ENCODE measurements at regions not wholly inside any gene's neighbourhood (a gene's known extent, or its start where the extent isn't known, plus 50 kb on each side); places are given as distances from the start of the nearest gene placed in this dataset.

DNA sequence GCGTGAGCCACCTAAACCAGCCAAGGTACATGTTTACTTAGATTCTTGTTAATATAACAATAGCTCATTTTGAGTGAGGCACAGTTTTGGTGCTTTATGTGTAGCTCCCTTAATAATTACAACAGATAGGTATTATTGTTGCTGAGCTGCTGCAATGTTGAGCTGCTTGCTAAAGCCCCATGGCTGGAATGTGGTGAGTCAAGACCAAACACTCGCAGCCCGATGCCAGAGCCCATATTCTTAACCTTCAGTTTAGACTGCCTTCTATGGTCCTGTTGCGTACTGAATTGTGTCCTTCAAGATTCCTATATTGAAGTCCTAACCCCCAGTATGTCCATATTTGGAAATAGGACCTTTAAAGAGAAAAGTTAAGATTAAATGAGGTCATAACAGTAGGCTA is 407.1 kb downstream of the NEBL start:
- dilution Hi-C loops (cut with HindIII; ENCODE audit: low sequenced_read_pairs, unreplicated experiment) = no loop called here
- H3K36me3 ChIP-seq (ENCODE audit: control insufficient read depth, insufficient read depth, low read length) = no peaks in the 10 kb centered on the region
- no peak overlapping the region for H2AFZ ChIP-seq (replicated peaks; ENCODE audit: low read length, poor library complexity)
- H4K8ac ChIP-seq (ENCODE audit: low read depth in 2 of 2, low read length in 2 of 2) = no peak overlapping the region
- H2BK120ac ChIP-seq (ENCODE audit: low read depth, low read length) = no peak overlapping the region
- H3K4ac ChIP-seq (ENCODE audit: low read depth, low read length) = no peak overlapping the region
- no CpG with 5 or more reads among the region's 4 CpGs for WGBS, 2 experiments (ENCODE audit: extremely low coverage in 2 of 2, insufficient read length in 1 of 2)
- BruUV-seq (replicated peaks) = no TSS peak
- H2BK15ac ChIP-seq (ENCODE audit: low read depth, low read length) = no peak overlapping the region
- in situ Hi-C loops (cut with MboI; ENCODE audit: low sequenced_read_pairs) = no loop called here
- TF ChIP-seq MAZ (IDR thresholded peaks at IDR 0.05; ENCODE audit: borderline replicate concordance, low read depth, low read length) (no peak), NFE2L2 (IDR thresholded peaks at IDR 0.05; ENCODE audit: low read depth, low read length) (no peak), CEBPB (IDR thresholded peaks at IDR 0.05; ENCODE audit: low read depth, low read length) (no peak), CHD1 (IDR thresholded peaks at IDR 0.05; ENCODE audit: low read depth, low read length) (no peak), RFX5 (IDR thresholded peaks at IDR 0.05; ENCODE audit: low read depth, low read length) (no peak), FOS (IDR thresholded peaks at IDR 0.05; ENCODE audit: low read depth, low read length) (no peak), CTCF (conservative IDR thresholded peaks at IDR 0.05; ENCODE audit: low read depth, low read length) (no peak), USF2 (IDR thresholded peaks at IDR 0.05; ENCODE audit: low read depth, low read length) (no peak), MAFK (IDR thresholded peaks at IDR 0.05; ENCODE audit: low read depth, low read length) (no peak), RCOR1 (IDR thresholded peaks at IDR 0.05; ENCODE audit: insufficient replicate concordance, low read length) (no peak), ELK1 (IDR thresholded peaks at IDR 0.05; ENCODE audit: borderline replicate concordance, low read depth, low read length) (no peak), RAD21 (IDR thresholded peaks at IDR 0.05; ENCODE audit: low read length) (no peak), POLR2A (IDR thresholded peaks at IDR 0.05; ENCODE audit: low read depth, low read length) (no peak), SMC3 (IDR thresholded peaks at IDR 0.05; ENCODE audit: low read depth, low read length) (no peak), MXI1 (IDR thresholded peaks at IDR 0.05; ENCODE audit: borderline replicate concordance, low read depth, low read length) (no peak), BHLHE40 (IDR thresholded peaks at IDR 0.05; ENCODE audit: low read depth, low read length) (no peak)
- no peak overlapping the region for H3K14ac ChIP-seq (replicated peaks; ENCODE audit: low read depth, low read length)
- no peak overlapping the region for H3K27ac ChIP-seq (ENCODE audit: insufficient read depth, low read length)
- H3K9me3 ChIP-seq (ENCODE audit: control insufficient read depth, insufficient read depth, low read length) = peaks cover 2% of the 10 kb centered on the region
- no peaks in the 10 kb centered on the region for H4K20me1 ChIP-seq (ENCODE audit: insufficient read depth, low read length)
- no peaks in the 10 kb centered on the region for H3K4me1 ChIP-seq (ENCODE audit: control insufficient read depth, insufficient read depth, low read length)
- H4K91ac ChIP-seq (ENCODE audit: insufficient read depth, low read depth, low read length) = no peak overlapping the region
- DNase-seq (no peak), ATAC-seq (ENCODE audit: low read depth) (no peak)
- no peak overlapping the region for H3K4me2 ChIP-seq (ENCODE audit: low read depth, low read length)
- no peak overlapping the region for H2BK5ac ChIP-seq (ENCODE audit: low read depth, low read length, poor library complexity, severe bottlenecking)
- no peak overlapping the region for H2AK5ac ChIP-seq (ENCODE audit: low read depth, low read length)
- ChIA-PET CTCF (no interaction called here), POLR2A (ENCODE audit: unreplicated experiment) (no interaction called here)
- H2BK20ac ChIP-seq (ENCODE audit: low read depth, low read length) = no peak overlapping the region
- H3K79me1 ChIP-seq (ENCODE audit: low read depth in 1 of 2, low read length in 2 of 2) = no peaks in the 10 kb centered on the region
- H3K18ac ChIP-seq (ENCODE audit: low read depth, low read length) = no peak overlapping the region
- intact Hi-C loops (cut with micrococcal nuclease) = no loop called here
- H3K27me3 ChIP-seq (ENCODE audit: control insufficient read depth, insufficient read depth, low read length) = no peaks in the 10 kb centered on the region
- H3K56ac ChIP-seq (ENCODE audit: extremely low read depth, insufficient read depth, low read length) = no peak overlapping the region
- H3K4me3 ChIP-seq (ENCODE audit: insufficient read depth, low read depth, low read length) = no peak overlapping the region
- H2AK9ac ChIP-seq (replicated peaks; ENCODE audit: low read depth, low read length, poor library complexity) = no peak overlapping the region
- no peak overlapping the region for H3K9ac ChIP-seq (ENCODE audit: low read depth, low read length)
- no peaks in the 10 kb centered on the region for H3K9me1 ChIP-seq (ENCODE audit: insufficient read depth, low read length)
- no peak overlapping the region for H4K5ac ChIP-seq (ENCODE audit: low read depth, low read length)
- H3K23ac ChIP-seq (ENCODE audit: low read depth, low read length) = no peak overlapping the region

All from IMR-90 (cell line).